Ascending aorta (tissue), 2 donors: ENCODE measurements at regions not wholly inside any gene's neighbourhood (a gene's known extent, or its start where the extent isn't known, plus 50 kb on each side); places are given as distances from the start of the nearest gene placed in this dataset.

Experiments used
- DNase-seq, 2 donors: peaks; one replicate each; pipeline ENCODE4 v3.0.0-alpha.2; 2019; ENCODE audit warnings: low spot score in 2 of 2
- H3K27ac ChIP-seq, 2 donors: fragments of 200-600 bp; sonication (generic); one replicate each; pipeline ENCODE4 v1.5.1; 2016 to 2017; ENCODE audit warnings: mild to moderate bottlenecking in 1 of 2
- H3K27me3 ChIP-seq: fragments of 200-600 bp; sonication (generic); one replicate; pipeline ENCODE4 v1.5.1; 2017
- H3K36me3 ChIP-seq, 2 donors: fragments of 200-600 bp; sonication (generic); one replicate each; pipeline ENCODE4 v1.5.1; 2016
- H3K4me1 ChIP-seq, 2 donors: fragments of 200-600 bp; sonication (generic); one replicate each; pipeline ENCODE4 v1.5.1; 2016 to 2017; ENCODE audit warnings: mild to moderate bottlenecking in 1 of 2
- H3K4me3 ChIP-seq, 2 donors: fragments of 200-600 bp; sonication (generic); one replicate each; pipeline ENCODE4 v1.5.1; 2016 to 2017; ENCODE audit warnings: mild to moderate bottlenecking in 1 of 2
- H3K9me3 ChIP-seq, 2 donors: fragments of 200-600 bp; sonication (generic); one replicate each; pipeline ENCODE4 v1.5.1; 2016
- CTCF ChIP-seq, 3 experiments: fragments of 200-600 bp in 2 of 3; fragments of 450-650 bp in 1 of 3; sonication (generic) in 2 of 3; IDR thresholded peaks; one replicate each; pipeline ENCODE4 v1.5.1; 2016 to 2019; ENCODE audit warnings: antibody characterized with exemption in 3 of 3, mild to moderate bottlenecking in 1 of 3, moderate library complexity in 1 of 3
- intact Hi-C: fragments of 100-400 bp; cut with DNase I; formaldehyde crosslinking; loops from one replicate; pipeline ENCODE4 v1.15.1; 2023

- no peak for DNase-seq
- Histone ChIP-seq H3K4me3 (no peak overlapping the region), H3K36me3 (no peaks in the 10 kb centered on the region), H3K27me3 (no peaks in the 10 kb centered on the region), H3K27ac (no peak overlapping the region), H3K4me1 (no peaks in the 10 kb centered on the region), H3K9me3 (no peaks in the 10 kb centered on the region)
- no peak for TF ChIP-seq CTCF (IDR thresholded peaks at IDR 0.05)
- intact Hi-C loops = no loop called here
These were observed 466.7 kb downstream of the NFIB start for GRCh38 chr9:13847270-13847669.

- no peak overlapping the region for H3K27ac ChIP-seq
- no peaks in the 10 kb centered on the region for H3K36me3 ChIP-seq
- no peak overlapping the region for H3K4me3 ChIP-seq
- no peaks in the 10 kb centered on the region for H3K4me1 ChIP-seq
- TF ChIP-seq CTCF (IDR thresholded peaks at IDR 0.05) = no peak
- intact Hi-C loops = no loop called here
- no peaks in the 10 kb centered on the region for H3K9me3 ChIP-seq
- no peaks in the 10 kb centered on the region for H3K27me3 ChIP-seq
- DNase-seq = no peak
These were observed 468.5 kb downstream of the NFIB start for GRCh38 chr9:13845460-13845859.

GRCh38 chr9:13841746-13842462, 472.0 kb downstream of the NFIB start:
- Histone ChIP-seq H3K27me3 (no peaks in the 10 kb centered on the region), H3K9me3 (no peaks in the 10 kb centered on the region), H3K4me1 (no peaks in the 10 kb centered on the region), H3K27ac (no peak overlapping the region), H3K36me3 (no peaks in the 10 kb centered on the region), H3K4me3 (no peak overlapping the region)
- no peak for DNase-seq
- TF ChIP-seq CTCF (IDR thresholded peaks at IDR 0.05) = no peak
- intact Hi-C loops = no loop called here

GRCh38 chr9:13832446-13832845, 481.5 kb downstream of the NFIB start:
- intact Hi-C loops = no loop called here
- no peaks in the 10 kb centered on the region for H3K27me3 ChIP-seq
- H3K4me1 ChIP-seq = no peaks in the 10 kb centered on the region

GRCh38 chr9:13823026-13823425, 490.9 kb downstream of the NFIB start:
- intact Hi-C loops = no loop called here
- H3K36me3 ChIP-seq = no peaks in the 10 kb centered on the region
- no peak overlapping the region for H3K27ac ChIP-seq
- no peaks in the 10 kb centered on the region for H3K27me3 ChIP-seq
- no peak for DNase-seq
- peaks cover 0 to 3% of the 10 kb centered on the region in 2 donors for H3K9me3 ChIP-seq
- H3K4me3 ChIP-seq = no peak overlapping the region
- TF ChIP-seq CTCF (IDR thresholded peaks at IDR 0.05) = no peak
- H3K4me1 ChIP-seq = no peaks in the 10 kb centered on the region

More at GRCh38 chr9:13832446-13832845, 481.5 kb downstream of the NFIB start:
- DNase-seq = no peak
- no peak overlapping the region for H3K4me3 ChIP-seq
- TF ChIP-seq CTCF (IDR thresholded peaks at IDR 0.05) = no peak
- no peak overlapping the region for H3K27ac ChIP-seq
- peaks cover 0 to 10% of the 10 kb centered on the region in 2 donors for H3K9me3 ChIP-seq
- no peaks in the 10 kb centered on the region for H3K36me3 ChIP-seq
